NCI-H1105 (cell line): ENCODE measurements at regions not wholly inside any gene's neighbourhood (a gene's known extent, or its start where the extent isn't known, plus 50 kb on each side); places are given as distances from the start of the nearest gene placed in this dataset.
A peak's percentile ranks its signal among the peaks of the same experiment; 100 is the strongest.
"Not testable (repeated sequence)": the region's sequence is repeated elsewhere in the genome, so short reads cannot be mapped to it uniquely, and the experiment has no call there.

ENCODE experiments used
- DNase-seq: peaks from one replicate; lab custom pipeline; 2025; lab: John Stamatoyannopoulos, UW

- peak; percentile 1 for DNase-seq
Observed at GRCh38 chr2:207216457-207216856, 50.7 kb upstream of the KLF7 start.

DNA sequence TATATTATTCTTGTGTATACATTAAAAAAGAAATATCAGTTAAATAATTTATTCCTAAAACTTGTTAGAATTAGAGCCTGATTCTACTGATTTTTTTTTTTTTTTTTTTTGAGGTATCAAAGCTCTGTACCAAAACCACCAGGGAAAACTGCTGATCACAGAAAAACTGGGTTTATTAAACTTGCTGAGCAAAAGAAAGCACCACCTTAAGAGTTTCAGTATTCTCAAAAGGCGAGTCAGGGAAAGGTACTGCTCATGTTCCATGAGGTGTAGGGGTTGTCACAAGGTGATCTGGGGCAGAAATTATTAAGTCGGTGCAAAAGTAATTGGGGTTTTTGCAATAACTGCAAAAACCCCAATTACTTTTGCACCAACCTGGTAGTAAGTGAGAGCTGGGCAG lies 51.7 kb upstream of the KLF7 start:
- DNase-seq, result no peak

GRCh38 chr2:207219081-207219630 lies 53.4 kb upstream of the KLF7 start:
- no peak for DNase-seq

GRCh38 chr2:207219676-207220501 lies 54.1 kb upstream of the KLF7 start:
- no peak for DNase-seq

DNA sequence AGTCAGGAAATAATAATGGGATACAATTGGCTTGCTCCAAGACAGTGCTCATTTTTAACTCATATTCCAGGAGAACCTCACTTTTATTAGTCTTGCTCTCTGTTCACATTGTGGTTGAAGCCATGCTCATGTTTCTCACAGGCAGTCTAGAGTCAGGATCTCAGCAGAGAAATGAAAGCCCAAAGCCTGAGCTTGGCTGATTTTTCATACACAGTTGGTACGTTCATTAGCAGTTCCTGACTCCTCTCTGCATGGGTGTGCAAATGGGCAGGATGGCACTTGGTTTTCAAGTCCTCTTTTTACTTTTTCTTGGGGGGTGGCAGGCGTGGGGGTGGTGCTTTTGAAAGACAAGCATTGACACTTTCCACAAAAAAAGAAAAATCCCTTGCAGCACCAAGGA lies 56.0 kb upstream of the KLF7 start:
- no peak for DNase-seq

GRCh38 chr2:207223051-207223450 lies 57.3 kb upstream of the KLF7 start:
- DNase-seq, result no peak

- no peak for DNase-seq
Observed at GRCh38 chr2:207224381-207224780, 58.6 kb upstream of the KLF7 start.

DNA sequence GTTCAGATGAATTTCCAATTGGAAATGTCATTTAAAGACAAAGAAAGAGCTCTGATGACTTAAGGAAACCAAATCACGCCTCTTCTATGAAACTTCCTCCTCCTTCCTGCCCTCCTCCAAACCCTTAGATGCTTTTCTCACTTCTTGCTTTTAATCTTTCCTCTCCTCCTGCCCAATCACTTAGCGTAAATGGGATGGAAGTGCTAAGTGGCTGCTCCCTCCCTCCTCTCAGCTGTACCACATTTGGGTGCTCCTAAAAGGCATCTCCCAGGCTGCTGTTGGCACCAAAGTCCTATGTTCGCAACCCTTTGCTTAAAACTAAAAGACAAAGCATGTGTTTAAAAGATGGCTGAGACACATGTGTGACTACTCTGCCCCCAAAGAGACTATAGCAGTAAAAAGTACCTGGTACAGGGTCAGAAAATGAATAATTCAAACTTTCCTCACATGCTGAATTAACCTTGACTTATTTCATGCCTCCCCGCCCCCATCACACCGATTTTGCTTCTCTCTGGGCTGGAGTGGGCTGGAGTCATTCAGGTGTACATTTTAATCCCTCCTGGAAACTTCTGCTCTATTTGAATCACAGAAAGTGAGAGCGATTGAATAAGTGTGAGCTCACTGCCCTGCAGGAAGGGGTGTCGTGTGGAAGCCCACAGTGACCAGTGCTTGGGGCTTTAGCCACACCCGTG lies 59.2 kb upstream of the KLF7 start:
- no peak for DNase-seq

DNA sequence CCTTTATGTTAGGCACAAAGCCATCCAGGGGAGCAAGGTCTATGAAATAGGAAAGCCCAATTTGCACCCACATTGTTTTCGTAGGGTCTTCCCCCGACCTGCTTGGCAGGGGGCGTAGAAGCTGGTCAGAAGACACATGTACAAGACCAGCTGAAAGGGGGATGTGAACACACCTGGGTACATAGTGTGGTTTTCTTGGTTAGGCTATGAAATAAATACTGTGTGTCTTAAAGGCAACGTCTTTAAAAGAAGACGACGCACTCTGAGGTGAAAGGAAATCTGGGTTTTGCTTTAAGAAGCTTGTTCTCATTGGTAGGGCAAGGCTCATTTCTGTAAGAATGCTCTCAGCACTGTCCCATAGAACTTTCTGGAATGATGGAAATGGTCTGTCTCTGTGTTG lies 60.0 kb upstream of the KLF7 start:
- no peak for DNase-seq

DNA sequence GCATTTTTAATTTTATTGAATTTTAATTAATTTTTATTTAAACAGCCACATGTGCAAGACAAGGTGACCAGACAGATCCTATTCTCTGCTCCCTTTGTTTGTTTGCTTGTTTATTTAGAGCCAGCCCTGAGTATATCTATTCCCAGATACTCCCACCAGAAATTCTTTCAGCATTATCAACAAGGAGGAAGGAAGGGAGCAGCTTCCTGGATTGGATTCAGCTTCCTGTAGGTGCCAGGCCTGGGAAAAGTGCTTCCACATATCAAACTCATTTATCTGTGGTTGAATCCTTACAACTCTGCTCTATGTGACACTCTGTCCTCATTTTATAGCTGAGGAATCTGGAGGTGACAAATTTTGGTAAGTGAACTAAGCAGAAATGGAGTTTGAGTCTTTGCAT lies 60.5 kb upstream of the KLF7 start:
- DNase-seq, result no peak

GRCh38 chr2:207226671-207227061 lies 60.9 kb upstream of the KLF7 start:
- DNase-seq, result no peak

DNA sequence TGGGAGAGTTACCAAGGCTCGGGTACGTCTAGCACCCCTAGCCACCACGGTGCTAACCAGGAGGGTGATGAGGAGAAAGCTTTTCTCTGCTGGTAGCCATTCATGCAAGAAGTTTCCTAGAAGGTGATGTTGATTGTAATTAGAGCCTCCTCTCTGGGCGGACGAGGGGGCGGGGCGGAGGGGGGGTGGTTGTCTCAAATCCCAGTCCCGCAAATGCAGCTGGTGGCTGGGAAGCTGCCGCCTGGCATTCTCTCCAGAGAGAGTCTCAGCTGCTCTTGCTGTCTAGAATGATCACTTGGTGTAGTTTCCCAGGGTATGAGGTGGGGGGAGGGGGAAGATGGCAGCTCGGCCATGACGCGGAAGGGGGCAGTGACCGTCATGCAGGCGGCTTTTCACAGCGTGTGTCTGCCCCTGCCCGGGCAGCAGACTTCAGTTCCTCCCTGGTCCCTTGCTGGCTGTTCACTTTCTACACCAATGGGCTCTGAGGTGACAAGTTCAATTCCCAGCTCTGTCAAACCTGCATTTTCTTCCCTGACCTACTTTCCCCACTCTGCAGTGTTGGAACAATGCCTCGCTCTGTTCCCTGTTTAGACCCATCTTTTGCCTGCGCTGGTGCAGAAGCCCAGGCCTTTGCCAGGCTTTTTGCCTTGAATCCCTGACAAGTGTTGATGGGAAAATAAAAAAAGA lies 61.5 kb upstream of the KLF7 start:
- no peak for DNase-seq

DNA sequence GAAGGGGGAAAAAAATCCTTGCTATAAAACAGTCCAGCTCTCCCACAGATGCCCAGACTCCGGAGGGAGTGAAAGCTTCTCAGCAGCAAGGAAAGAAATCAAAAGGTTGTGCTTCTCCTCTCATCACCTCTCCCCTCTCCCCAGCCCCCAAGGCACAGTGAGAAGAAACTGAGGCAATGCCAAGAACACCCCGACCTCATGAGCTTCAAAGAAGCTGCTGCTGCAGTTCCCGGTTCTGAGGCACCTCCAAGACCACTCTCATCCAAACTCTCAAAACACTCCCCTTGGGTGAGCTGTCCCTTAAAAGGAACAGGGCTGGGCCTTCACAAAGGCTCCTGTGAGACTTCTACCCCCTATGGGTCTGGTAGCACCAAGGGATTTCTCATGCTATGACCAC lies 62.0 kb upstream of the KLF7 start:
- no peak for DNase-seq

GRCh38 chr2:207228402-207228801 lies 62.7 kb upstream of the KLF7 start:
- DNase-seq, result no peak

DNA sequence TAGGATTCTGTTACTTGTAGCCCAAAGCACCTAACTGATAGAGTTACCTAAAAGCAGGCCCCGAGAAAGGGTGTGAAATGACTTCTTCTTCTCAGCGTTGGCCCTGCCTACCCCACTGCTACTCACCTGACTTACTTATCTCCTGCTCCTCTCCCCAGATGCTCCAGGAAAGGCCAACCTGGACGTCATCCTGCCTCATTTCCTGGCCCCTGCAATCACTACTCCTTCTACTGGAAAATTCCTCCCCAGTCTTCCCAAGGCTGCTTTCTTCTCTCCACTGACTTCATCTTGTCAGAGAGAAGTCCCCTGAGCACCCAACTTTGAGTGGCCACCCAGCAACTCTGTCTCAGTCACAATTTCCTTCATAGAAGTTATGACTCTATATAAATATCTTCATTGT lies 63.4 kb upstream of the KLF7 start:
- no peak for DNase-seq

- DNase-seq, result no peak
Observed at GRCh38 chr2:207230261-207231105, 64.7 kb upstream of the KLF7 start.

- no peak for DNase-seq
Observed at GRCh38 chr2:207231106-207231865, 65.5 kb upstream of the KLF7 start.

DNA sequence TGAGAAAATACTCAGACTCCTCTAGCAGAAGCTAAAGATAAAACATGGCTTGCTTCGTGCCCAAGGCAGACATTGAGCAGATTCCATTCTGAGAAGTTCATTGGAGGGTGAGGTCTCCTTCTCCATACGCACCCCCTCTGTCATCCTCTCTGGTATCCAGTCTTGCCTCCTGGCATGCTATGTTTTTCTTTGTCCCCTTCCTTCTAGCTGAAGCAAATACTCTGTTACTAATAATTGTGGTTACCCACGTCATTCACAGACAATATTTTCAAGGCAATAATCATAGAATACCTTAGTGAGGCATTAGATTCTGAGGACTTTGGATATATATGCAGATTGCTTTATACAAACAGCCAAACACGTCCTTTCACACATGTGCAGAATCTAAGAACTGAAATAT lies 66.2 kb upstream of the KLF7 start:
- no peak for DNase-seq

DNA sequence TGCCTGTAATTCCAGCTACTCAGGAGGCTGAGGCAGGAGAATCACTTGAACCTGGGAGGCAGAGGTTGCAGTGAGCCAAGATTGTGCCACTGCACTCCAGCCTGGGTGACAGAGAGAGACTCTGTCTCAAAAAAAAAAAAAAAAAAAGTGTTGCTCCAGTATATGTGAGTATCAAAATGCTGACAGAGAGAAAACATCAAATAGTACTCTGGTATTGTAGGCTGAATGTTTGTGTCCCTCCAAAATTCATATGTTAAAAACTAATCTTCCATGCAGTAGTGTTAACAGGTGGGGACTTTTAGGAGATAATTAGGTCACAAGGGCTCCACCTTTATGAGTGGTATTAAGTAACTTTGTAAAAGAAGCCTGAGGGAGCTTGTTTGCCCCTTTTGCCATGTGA lies 67.4 kb upstream of the KLF7 start:
- DNase-seq, result not testable (repeated sequence)

DNA sequence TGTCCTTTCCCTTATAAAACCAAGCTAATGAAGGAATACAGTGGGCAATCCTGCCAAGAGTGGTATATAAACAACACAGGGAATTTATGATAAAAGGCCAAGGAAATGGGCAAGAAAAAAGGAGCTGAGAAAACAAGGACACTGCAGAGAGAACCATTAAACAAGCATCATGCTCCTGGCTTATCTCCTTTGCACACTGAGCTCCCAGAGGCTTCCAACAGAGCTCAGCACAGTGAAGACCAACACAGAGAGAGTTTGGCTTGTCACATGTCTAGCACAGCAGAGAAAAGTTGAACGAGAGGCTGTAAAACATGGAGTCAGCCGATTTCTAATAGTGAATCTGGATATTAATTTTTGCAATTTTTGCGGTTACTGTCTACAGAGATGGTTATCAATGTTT lies 68.0 kb upstream of the KLF7 start:
- no peak for DNase-seq

GRCh38 chr2:207235621-207236020 lies 69.9 kb upstream of the KLF7 start:
- DNase-seq, result no peak
